Mesodermal cell (in vitro differentiated cells): ENCODE measurements at regions not wholly inside any gene's neighbourhood (a gene's known extent, or its start where the extent isn't known, plus 50 kb on each side); places are given as distances from the start of the nearest gene placed in this dataset.

Source experiments
- H3K27ac ChIP-seq: 2 replicates; pipeline ENCODE4 v1.7.0; 2013; ENCODE audit warnings: mild to moderate bottlenecking, low read depth, low read length, moderate library complexity; ENCODE audit not compliant: severe bottlenecking
- H3K36me3 ChIP-seq: 2 replicates; pipeline ENCODE4 v1.7.1; 2013; ENCODE audit warnings: mild to moderate bottlenecking, low read length, moderate library complexity; ENCODE audit not compliant: control insufficient read depth, insufficient read depth
- H3K4me1 ChIP-seq: one replicate; pipeline ENCODE4 v1.7.1; 2013; ENCODE audit warnings: mild to moderate bottlenecking, low read length; ENCODE audit not compliant: insufficient read depth, control insufficient read depth, poor library complexity, severe bottlenecking
- H3K4me3 ChIP-seq: 2 replicates; pipeline ENCODE4 v1.7.0; 2013; ENCODE audit warnings: low read length, control low read depth, mild to moderate bottlenecking; ENCODE audit not compliant: insufficient read depth, poor library complexity, severe bottlenecking; ENCODE audit errors: extremely low read depth
- H3K9me3 ChIP-seq: 2 replicates; pipeline ENCODE4 v1.7.1; 2013; ENCODE audit warnings: mild to moderate bottlenecking, low read length, moderate library complexity; ENCODE audit not compliant: control insufficient read depth
- WGBS, 2 experiments: methylation state at CpG; one replicate each; pipeline ENCODE4 v1.1.5; 2013; ENCODE audit warnings: missing lambda C conversion rate in 2 of 2; ENCODE audit not compliant: insufficient coverage in 2 of 2; 5-methylcytosine and 5-hydroxymethylcytosine counted together

DNA sequence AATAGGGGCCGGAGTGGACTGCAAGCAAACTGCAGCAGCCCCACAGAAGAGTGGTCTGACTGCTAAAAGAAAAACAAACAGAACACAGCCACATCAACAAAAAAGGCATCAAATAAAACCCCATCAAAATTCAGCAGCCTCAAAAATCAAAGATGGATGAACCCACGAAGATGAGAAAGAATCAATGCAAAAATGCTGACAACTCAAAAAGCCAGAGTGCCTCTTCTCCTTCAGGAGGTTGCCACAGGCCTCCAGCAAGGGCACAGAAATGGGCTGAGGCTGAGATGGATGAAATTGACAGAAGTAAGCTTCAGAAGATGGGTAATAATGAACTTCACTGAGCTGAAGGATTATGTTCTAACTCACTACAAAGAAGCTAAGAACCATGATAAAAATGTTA lies 388.6 kb downstream of the PABPC4L start:
- WGBS, 2 experiments: 77 to 80% methylated on average over 1 to 2 of the region's 2 CpGs
- H3K4me3 ChIP-seq: no peak overlapping the region

DNA sequence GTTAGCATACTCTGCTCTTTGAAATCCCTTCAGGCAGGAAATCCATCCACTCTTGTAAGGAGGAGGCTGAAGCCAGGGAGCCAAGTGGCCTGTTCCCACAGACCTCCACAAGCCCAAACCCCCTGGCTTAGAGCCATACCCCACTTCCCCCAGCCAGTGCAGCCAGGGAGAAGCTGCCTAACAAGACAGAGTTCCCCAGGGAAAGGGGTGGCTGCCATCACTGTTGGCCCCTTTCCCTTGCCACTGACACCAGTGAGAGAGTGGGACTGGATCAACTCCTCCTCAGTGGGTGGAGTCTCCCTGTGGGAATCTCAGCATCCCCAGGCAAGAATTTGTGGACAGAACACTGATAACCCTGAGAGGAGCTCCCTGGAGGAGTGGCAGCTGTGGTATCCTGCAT lies 389.4 kb downstream of the PABPC4L start:
- no peak overlapping the region for H3K27ac ChIP-seq
- no peaks in the 10 kb centered on the region for H3K36me3 ChIP-seq
- no peaks in the 10 kb centered on the region for H3K4me1 ChIP-seq
- H3K9me3 ChIP-seq: no peaks in the 10 kb centered on the region
- no peak overlapping the region for H3K4me3 ChIP-seq

More for the DNA sequence above, 388.6 kb downstream of the PABPC4L start:
- no peak overlapping the region for H3K27ac ChIP-seq
- H3K4me1 ChIP-seq: no peaks in the 10 kb centered on the region
- no peaks in the 10 kb centered on the region for H3K36me3 ChIP-seq
- no peaks in the 10 kb centered on the region for H3K9me3 ChIP-seq

DNA sequence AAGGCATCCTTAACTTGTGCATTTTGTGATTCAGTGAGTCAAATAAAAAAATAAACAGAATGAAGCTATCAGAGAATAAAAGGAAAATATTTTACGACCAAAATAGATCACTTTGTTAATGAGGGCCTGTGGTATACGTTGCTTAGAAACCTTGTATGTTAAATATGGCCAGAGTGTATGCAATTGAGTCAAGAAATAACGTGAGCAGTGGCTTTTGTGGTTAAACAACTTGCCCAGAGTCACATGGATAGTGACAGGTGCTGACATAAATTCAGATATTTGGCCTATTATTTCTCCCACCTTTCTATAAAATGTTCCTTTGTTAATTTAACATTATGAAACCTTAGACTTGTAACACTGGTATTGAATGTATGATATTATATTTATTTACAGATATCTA lies 393.4 kb downstream of the PABPC4L start:
- H3K27ac ChIP-seq: no peak overlapping the region
- H3K36me3 ChIP-seq: no peaks in the 10 kb centered on the region
- no peaks in the 10 kb centered on the region for H3K9me3 ChIP-seq
- no peak overlapping the region for H3K4me3 ChIP-seq
- H3K4me1 ChIP-seq: no peaks in the 10 kb centered on the region
- WGBS, 2 experiments: 98% methylated on average over 3 of the region's 3 CpGs; no CpG with 5 or more reads in 1 of the 2 experiments

DNA sequence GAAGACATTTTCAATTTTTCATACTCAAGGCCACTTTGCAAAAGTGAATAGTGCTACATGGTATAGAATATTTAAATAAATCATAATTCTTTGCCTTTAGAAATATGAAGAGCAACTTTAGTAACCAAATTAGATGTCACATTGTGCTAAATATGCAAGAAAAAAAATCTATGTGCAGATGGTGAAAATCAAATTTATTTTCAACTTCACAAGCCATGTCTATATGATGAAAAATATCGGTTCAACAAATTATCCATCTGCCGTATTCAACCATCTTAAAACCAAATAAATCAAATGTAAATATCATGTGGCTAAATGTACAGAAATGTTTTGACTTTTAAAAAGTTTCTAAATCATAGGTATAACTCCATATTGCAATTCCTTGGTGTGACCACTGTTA lies 398.2 kb downstream of the PABPC4L start:
- Histone ChIP-seq H3K4me3 (no peak overlapping the region), H3K9me3 (no peaks in the 10 kb centered on the region), H3K27ac (no peak overlapping the region), H3K4me1 (no peaks in the 10 kb centered on the region), H3K36me3 (no peaks in the 10 kb centered on the region)
- WGBS, 2 experiments: no CpG with 5 or more reads among the region's 2 CpGs

DNA sequence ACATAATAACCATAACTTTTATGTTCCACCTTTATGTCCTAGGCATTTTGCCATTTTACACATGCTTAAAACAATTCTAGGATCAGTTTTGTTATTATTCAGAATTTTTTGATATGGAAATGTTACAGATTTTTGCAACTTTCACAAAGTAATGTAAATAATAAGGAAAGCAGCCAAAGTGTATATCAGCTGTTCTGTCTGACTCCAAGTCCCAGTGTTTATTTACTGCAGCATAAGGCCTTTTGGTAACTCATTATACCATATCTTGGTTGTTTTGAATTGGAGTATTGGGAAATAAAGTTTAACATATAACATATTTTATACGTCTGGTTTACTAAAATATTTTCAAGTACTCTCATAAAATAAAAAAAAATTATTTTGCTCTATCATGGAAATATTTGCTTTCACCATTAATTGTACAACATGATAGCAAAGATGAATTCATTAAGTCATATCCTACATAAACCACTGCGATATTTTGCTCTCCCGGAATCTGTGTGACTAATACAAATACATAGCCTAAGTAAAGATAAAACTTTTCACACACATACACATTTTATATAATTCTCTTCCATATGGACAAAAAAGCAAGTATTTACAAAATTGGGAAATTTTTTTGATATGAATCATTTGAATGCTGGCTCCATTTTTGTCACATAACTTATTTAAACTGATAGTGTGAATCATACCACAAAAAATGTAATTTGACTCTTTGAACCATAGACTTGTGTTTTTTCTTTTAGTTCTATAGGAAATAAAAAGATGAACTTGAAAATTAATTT lies 399.0 kb downstream of the PABPC4L start:
- H3K9me3 ChIP-seq: no peaks in the 10 kb centered on the region
- no peaks in the 10 kb centered on the region for H3K36me3 ChIP-seq
- WGBS, 2 experiments: 100% methylated on average over 1 of the region's 3 CpGs; no CpG with 5 or more reads in 1 of the 2 experiments
- no peak overlapping the region for H3K27ac ChIP-seq
- H3K4me3 ChIP-seq: no peak overlapping the region
- no peaks in the 10 kb centered on the region for H3K4me1 ChIP-seq

DNA sequence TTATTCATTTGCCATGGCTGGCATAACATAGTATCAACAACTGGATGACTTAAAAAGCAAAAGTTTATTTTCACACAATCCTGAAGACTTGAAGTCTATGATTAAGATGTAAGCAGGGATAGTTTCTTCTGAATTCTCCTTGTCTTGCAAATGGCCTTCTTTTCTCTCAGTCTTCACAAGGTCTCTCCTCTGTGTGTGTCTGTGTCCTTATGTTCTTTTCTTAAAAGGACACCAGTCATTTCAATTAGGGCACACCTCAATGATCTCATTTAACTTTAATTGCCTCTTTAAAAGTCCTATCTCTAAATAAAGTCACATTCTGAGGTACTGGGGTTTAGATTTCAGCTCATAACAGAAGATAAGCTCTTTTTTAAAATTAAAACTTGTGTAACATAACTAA lies 399.7 kb downstream of the PABPC4L start:
- no peaks in the 10 kb centered on the region for H3K9me3 ChIP-seq
- no peaks in the 10 kb centered on the region for H3K4me1 ChIP-seq
- H3K4me3 ChIP-seq: no peak overlapping the region
- no peak overlapping the region for H3K27ac ChIP-seq
- no peaks in the 10 kb centered on the region for H3K36me3 ChIP-seq

DNA sequence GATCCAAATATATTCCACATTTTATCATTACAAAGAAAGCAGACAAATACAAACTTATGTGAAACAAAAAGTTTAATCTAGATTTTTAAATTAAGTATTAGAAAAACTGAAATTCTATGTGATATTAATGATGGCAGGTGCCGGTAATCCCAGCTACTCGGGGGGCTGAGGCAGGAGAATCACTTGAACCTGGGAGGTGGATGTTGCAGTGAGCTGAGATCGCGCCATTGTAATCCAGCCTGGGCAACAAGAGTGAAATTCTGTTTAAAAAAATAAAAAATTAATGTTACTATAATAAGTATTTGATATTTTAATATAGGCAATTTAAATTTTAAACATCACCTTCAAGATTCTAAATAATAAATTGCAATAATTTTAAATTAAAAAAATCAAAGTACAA lies 400.6 kb downstream of the PABPC4L start:
- Histone ChIP-seq H3K4me3 (no peak overlapping the region), H3K9me3 (no peaks in the 10 kb centered on the region), H3K36me3 (no peaks in the 10 kb centered on the region), H3K4me1 (no peaks in the 10 kb centered on the region), H3K27ac (no peak overlapping the region)
- 100% methylated on average over 2 of the region's 4 CpGs; no CpG with 5 or more reads in 1 of the 2 experiments for WGBS, 2 experiments

DNA sequence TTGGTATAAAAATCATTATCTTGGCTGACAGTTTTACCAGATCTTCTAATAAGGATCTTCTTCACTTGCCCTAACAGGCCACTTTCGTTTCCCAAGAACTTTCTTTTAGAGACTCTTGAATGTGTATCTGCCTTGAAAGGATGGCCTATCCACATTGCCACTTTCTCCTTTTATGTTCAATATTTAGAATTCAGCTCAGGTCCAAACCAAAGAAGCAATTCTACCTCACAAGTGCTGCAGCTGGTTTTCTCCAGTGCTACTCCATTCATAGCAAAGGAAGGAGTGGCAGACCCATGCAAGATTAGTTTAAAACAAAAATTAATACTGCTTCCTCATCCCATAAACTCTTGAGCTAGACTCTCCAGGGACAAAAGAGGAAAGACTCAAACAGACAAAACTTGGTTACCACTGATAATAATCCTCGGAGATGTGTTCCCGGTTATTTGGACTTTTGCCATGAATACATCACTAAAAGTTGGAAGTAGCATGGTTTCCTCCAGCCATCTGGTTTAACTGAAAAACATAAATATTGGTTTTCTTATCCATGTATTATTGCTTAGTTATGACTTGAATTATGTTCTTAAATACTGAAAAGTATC lies 401.8 kb downstream of the PABPC4L start:
- no peaks in the 10 kb centered on the region for H3K9me3 ChIP-seq
- 100% methylated on average over 1 of the region's 3 CpGs; no CpG with 5 or more reads in 1 of the 2 experiments for WGBS, 2 experiments
- H3K4me3 ChIP-seq: no peak overlapping the region
- no peak overlapping the region for H3K27ac ChIP-seq
- no peaks in the 10 kb centered on the region for H3K4me1 ChIP-seq
- no peaks in the 10 kb centered on the region for H3K36me3 ChIP-seq

DNA sequence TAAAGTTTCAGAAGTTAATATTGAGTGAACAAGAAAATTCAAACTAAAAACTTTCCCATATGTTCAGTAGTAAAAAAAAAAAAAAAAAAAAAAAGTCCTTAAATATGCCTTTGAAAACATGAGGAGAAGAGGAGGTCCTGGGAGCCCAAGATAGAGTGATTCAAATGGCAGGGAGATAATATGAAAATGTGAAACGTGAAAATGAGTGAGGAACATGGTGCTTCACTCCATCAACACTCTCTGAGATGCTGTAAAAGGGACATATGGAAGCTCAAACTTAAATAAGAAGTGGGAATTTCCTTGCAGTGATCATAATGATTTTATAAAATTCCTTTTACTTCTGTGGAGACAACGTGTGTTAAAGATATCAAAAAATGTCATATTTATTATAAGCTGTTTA lies 423.9 kb downstream of the PABPC4L start:
- Histone ChIP-seq H3K27ac (no peak overlapping the region), H3K4me1 (no peaks in the 10 kb centered on the region), H3K4me3 (no peak overlapping the region), H3K36me3 (no peaks in the 10 kb centered on the region), H3K9me3 (no peaks in the 10 kb centered on the region)
- WGBS, 2 experiments: 83% methylated on average over 1 of the region's 2 CpGs; no CpG with 5 or more reads in 1 of the 2 experiments

DNA sequence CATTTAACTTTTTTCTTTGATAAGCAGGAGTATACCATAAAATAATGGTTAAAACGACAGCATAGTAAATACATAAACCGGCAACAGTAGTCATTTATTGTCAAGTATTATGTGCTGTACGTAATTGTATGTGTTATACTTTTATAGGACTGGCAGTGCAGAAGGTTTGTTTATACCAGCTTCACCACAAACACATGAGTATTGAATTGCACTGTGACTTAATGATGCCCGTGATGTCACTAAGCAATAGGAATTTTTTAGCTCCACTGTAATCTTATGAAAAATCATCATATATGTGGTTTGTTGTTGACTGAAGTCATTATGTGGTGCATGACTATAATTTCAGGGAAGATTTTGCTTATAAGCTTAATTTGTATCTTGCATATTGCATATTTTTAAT lies 424.6 kb downstream of the PABPC4L start:
- Histone ChIP-seq H3K27ac (no peak overlapping the region), H3K4me3 (no peak overlapping the region), H3K4me1 (no peaks in the 10 kb centered on the region), H3K9me3 (peaks cover 4% of the 10 kb centered on the region), H3K36me3 (no peaks in the 10 kb centered on the region)
- 100% methylated on average over 2 of the region's 4 CpGs; no CpG with 5 or more reads in 1 of the 2 experiments for WGBS, 2 experiments

DNA sequence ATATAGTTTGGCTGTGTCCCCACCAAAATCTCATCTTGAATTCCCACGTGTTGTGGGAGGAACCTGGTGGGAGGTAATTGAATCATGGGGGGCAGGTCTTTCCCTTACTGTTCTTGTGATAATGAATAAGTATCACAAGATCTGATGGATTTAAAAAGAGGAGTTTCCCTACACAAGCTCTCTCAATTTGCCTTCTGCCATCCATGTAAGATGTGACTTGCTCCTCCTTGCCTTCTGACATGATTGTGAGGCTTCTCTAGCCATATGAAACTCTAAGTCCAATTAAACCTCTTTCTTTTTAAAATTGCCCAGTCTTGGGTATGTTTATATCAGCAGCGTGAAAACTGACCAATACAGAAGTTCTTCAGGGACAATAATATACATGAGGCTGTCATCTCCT lies 425.1 kb downstream of the PABPC4L start:
- no peaks in the 10 kb centered on the region for H3K36me3 ChIP-seq
- 83% methylated on average over 1 of the region's 2 CpGs; no CpG with 5 or more reads in 1 of the 2 experiments for WGBS, 2 experiments
- H3K27ac ChIP-seq: no peak overlapping the region
- H3K4me1 ChIP-seq: no peaks in the 10 kb centered on the region
- no peak overlapping the region for H3K4me3 ChIP-seq
- peaks cover 4% of the 10 kb centered on the region for H3K9me3 ChIP-seq
